HG03342 (cell line): ENCODE measurements at regions not wholly inside any gene's neighbourhood (a gene's known extent, or its start where the extent isn't known, plus 50 kb on each side); places are given as distances from the start of the nearest gene placed in this dataset.
A peak's percentile ranks its signal among the peaks of the same experiment; 100 is the strongest.
"Not testable (repeated sequence)": the region's sequence is repeated elsewhere in the genome, so short reads cannot be mapped to it uniquely, and the experiment has no call there.

ENCODE experiments used
- ATAC-seq: cut with Tn5 transposase; IDR thresholded peaks from one replicate; pipeline ENCODE4 v1.9.1; 2021; ENCODE audit warnings: mild to moderate bottlenecking, moderate library complexity; ENCODE audit not compliant: unreplicated experiment

- peak; percentile 46 for ATAC-seq
Observed at GRCh38 chr7:101740981-101741725, 76.3 kb upstream of the CUX1 start.

- peak; percentile 35 for ATAC-seq
Observed at GRCh38 chr7:101743241-101743994, 74.0 kb upstream of the CUX1 start.

DNA sequence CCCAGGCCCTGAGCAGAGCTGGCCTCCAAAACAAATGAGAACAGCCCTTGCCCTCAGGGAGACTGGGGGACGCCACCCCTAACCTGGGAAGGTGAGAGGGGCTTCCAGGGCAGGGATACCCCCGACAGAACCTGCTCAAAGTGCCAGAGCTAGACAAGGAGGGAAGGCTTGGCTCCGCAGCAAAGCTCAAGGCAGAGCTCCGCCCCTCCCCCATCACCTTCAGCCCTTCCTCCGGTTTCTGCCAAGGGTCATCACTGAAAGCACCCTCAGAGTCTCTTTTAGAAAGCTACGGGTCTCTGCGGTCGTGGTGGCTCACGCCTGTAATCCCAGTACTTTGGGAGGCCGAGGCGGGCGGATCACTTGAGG, 73.4 kb upstream of the CUX1 start:
- ATAC-seq = no peak

DNA sequence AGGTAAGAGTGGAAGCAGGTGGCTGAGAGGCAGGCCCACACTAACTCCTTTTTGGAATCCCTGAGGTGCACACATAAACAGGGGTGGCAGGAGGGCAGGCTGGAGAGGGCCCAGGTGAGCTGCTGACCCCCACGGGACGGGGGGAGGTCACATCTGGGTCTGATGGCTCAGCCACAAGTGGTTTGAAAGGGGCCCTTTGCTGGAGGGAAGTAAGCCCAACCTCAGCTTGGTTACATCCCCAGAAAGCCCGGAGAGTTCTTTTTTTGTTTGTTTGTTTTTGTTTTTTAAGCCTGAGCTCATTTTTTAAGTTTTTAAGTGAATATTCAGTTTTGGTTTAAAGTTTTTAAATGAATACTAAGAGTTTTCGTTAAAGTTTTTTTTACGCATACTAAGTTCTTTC, 72.8 kb upstream of the CUX1 start:
- ATAC-seq = no peak

- ATAC-seq = no peak
Observed at GRCh38 chr7:101746314-101746713, 71.1 kb upstream of the CUX1 start.

- ATAC-seq = no peak
Observed at GRCh38 chr7:101747053-101747878, 70.2 kb upstream of the CUX1 start.

- ATAC-seq = no peak
Observed at GRCh38 chr7:101747879-101748345, 69.5 kb upstream of the CUX1 start.

- ATAC-seq = no peak
Observed at GRCh38 chr7:101749891-101750290, 67.5 kb upstream of the CUX1 start.

GRCh38 chr7:101753316-101753715, 64.1 kb upstream of the CUX1 start:
- ATAC-seq = no peak

DNA sequence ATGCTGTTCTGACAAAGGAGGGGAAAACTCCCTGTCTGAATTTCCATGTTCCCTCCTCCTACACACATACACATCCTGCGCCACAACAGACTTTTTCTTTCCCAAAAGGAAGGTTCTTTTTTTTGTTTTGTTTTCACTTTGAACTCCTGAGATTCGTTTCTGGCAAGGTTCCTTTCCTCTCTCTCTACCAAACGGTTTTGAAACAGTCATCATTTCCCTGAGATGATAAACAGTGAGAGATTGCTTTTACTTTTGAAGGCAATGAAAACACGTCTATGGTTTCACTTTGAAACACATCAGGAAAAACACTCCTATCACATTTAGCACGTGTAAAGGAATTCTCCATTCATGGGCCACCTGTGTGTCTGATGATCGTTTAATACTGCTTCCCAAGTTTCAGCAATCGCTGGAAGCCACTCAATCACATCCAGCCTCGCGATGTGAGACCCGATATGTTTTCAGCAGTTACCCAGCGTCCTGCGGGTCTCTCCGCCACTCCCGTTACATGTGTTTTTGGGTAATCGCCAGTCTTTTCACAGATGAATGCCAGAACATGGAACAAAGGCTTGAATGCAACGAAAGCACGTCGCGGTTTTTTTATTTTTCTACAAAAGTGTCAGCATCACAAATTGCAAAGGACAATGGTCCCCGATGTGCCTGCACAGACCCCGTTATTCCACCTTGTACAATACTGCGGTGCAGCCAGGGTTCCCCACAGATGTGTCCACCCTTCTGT, 62.8 kb upstream of the CUX1 start:
- ATAC-seq = no peak

- ATAC-seq = no peak
Observed at GRCh38 chr7:101757879-101758278, 59.5 kb upstream of the CUX1 start.

DNA sequence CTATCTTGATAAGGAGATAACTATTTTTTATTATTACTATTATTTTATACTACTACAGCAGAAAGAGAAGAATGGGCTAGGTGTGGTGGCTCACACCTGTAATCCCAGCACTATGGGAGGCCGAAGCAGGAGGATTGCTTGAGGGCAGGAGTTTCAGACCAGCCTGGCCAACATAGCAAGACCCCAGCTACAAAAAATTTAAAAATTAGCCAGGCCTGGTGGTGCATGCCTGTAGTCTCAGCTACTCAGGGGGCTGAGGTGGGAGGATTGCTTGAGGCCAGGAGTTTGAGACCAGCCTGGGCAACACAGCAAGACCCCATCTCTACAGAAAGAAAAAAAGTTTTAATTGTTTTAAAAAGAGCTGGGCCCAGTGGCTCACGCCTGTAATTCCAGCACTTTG, 58.9 kb upstream of the CUX1 start:
- ATAC-seq = not testable (repeated sequence)

GRCh38 chr7:101764221-101764620, 53.2 kb upstream of the CUX1 start:
- ATAC-seq = no peak

DNA sequence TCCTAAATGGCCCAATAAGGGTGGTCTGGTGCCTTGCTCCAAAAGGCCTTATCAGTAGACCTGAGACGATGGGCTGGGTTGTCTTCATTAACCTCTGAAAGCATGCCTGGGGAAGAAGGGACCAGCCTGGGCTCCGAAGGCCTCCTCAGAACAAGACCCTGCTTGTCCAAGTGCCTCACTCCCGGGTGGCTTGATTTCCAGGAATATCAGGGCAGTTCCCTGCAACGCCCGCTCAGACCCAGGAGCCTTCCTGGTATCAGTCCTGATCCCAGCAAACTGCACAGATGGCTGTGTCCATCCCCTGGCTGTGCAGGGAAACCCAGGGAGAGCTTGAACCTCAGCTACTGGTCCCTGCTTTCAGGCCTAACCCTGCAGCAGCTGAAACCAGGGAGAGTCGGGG, 49.9 kb upstream of the CUX1 start:
- ATAC-seq = no peak
